CD14-positive monocyte (primary cell): ENCODE measurements at regions not wholly inside any gene's neighbourhood (a gene's known extent, or its start where the extent isn't known, plus 50 kb on each side); places are given as distances from the start of the nearest gene placed in this dataset.

Source experiments
- DNase-seq, 3 donors: peaks; one replicate each; pipeline ENCODE4 v3.0.0-alpha.2; 2011 to 2022
- H2AFZ ChIP-seq: 2 replicates; pipeline ENCODE4 v1.6.0; 2012; ENCODE audit warnings: mild to moderate bottlenecking, low read depth, low read length, inconsistent platforms; ENCODE audit not compliant: insufficient read depth, poor library complexity, severe bottlenecking
- H3K27ac ChIP-seq, 2 donors: 1 replicate in 1 of 2; 2 replicates in 1 of 2; pipeline ENCODE4 v1.5.1; 2012 to 2013; ENCODE audit warnings: low read length in 2 of 2, control low read depth in 1 of 2, inconsistent platforms in 1 of 2, low read depth in 1 of 2, mild to moderate bottlenecking in 1 of 2
- H3K27me3 ChIP-seq, 2 donors: one replicate each; pipeline versions ENCODE4 v1.6.0 to v1.6.1; 2011 to 2013; ENCODE audit warnings: low read length in 2 of 2; ENCODE audit not compliant: control insufficient read depth in 2 of 2, insufficient read depth in 2 of 2
- H3K36me3 ChIP-seq, 2 donors: replicated peaks in 1 of 2; 1 replicate in 1 of 2; 2 replicates in 1 of 2; pipeline versions ENCODE4 v1.5.1 to v1.6.1; 2012 to 2013; ENCODE audit warnings: low read length in 2 of 2, control low read depth in 1 of 2, inconsistent platforms in 1 of 2, mild to moderate bottlenecking in 1 of 2; ENCODE audit not compliant: insufficient read depth in 2 of 2, control insufficient read depth in 1 of 2
- H3K4me1 ChIP-seq, 2 donors: 1 replicate in 1 of 2; 2 replicates in 1 of 2; pipeline versions ENCODE4 v1.5.1 to v1.6.1; 2012 to 2013; ENCODE audit warnings: low read length in 2 of 2, control low read depth in 1 of 2, inconsistent platforms in 1 of 2, mild to moderate bottlenecking in 1 of 2, moderate library complexity in 1 of 2; ENCODE audit not compliant: insufficient read depth in 2 of 2, control insufficient read depth in 1 of 2
- H3K4me2 ChIP-seq: replicated peaks from 2 replicates; pipeline ENCODE3; 2012; ENCODE audit warnings: low read length, moderate library complexity, mild to moderate bottlenecking; ENCODE audit not compliant: poor library complexity, severe bottlenecking; ENCODE audit errors: extremely low read depth
- H3K4me3 ChIP-seq, 3 experiments: fragments of 200-600 bp in 1 of 3; sonication (generic) in 1 of 3; replicated peaks in 1 of 3; 1 replicate in 2 of 3; 2 replicates in 1 of 3; pipeline ENCODE4 v1.5.1; 2011 to 2013; ENCODE audit warnings: low read length in 3 of 3, mild to moderate bottlenecking in 3 of 3, control low read depth in 2 of 3, low read depth in 2 of 3, inconsistent platforms in 1 of 3, moderate library complexity in 1 of 3
- H3K79me2 ChIP-seq: 2 replicates; pipeline ENCODE4 v1.6.0; 2012; ENCODE audit warnings: mild to moderate bottlenecking, control low read depth, inconsistent platforms, low read length, moderate library complexity; ENCODE audit not compliant: insufficient read depth
- H3K9ac ChIP-seq: 2 replicates; pipeline ENCODE4 v1.6.0; 2017; ENCODE audit warnings: low read length, mild to moderate bottlenecking; ENCODE audit not compliant: insufficient read depth, poor library complexity, severe bottlenecking
- H3K9me3 ChIP-seq, 2 donors: replicated peaks in 1 of 2; 1 replicate in 1 of 2; 2 replicates in 1 of 2; pipeline versions ENCODE4 v1.5.1 to v1.6.1; 2012 to 2013; ENCODE audit warnings: low read length in 2 of 2, control low read depth in 1 of 2; ENCODE audit not compliant: control insufficient read depth in 1 of 2, insufficient read depth in 1 of 2
- H4K20me1 ChIP-seq: 2 replicates; pipeline ENCODE4 v1.6.0; 2012; ENCODE audit warnings: mild to moderate bottlenecking, low read length, control low read depth, moderate library complexity; ENCODE audit not compliant: insufficient read depth
- H3K27ac Mint-ChIP-seq, 7 donors: one replicate each; pipeline ENCODE4 v1.8.0; 2020; ENCODE audit warnings: mild to moderate bottlenecking in 7 of 7, mixed read lengths in 7 of 7, moderate library complexity in 6 of 7, inconsistent platforms in 2 of 7
- H3K27me3 Mint-ChIP-seq, 3 donors: one replicate each; pipeline ENCODE4 v1.8.0; 2021 to 2022; ENCODE audit warnings: low read depth in 3 of 3, mild to moderate bottlenecking in 3 of 3, mixed read lengths in 3 of 3, moderate library complexity in 3 of 3, inconsistent platforms in 1 of 3
- H3K36me3 Mint-ChIP-seq, 2 donors: one replicate each; pipeline ENCODE4 v1.8.0; 2020; ENCODE audit warnings: mixed read lengths in 2 of 2, inconsistent platforms in 1 of 2, mild to moderate bottlenecking in 1 of 2
- H3K4me1 Mint-ChIP-seq: one replicate; pipeline ENCODE4 v1.8.0; 2020; ENCODE audit warnings: mild to moderate bottlenecking, mixed read lengths
- H3K4me3 Mint-ChIP-seq, 2 donors: one replicate each; pipeline ENCODE4 v1.8.0; 2020; ENCODE audit warnings: mild to moderate bottlenecking in 2 of 2, mixed read lengths in 2 of 2, moderate library complexity in 1 of 2
- H3K9me3 Mint-ChIP-seq, 7 donors: one replicate each; pipeline ENCODE4 v1.8.0; 2020 to 2022; ENCODE audit warnings: mixed read lengths in 7 of 7, mild to moderate bottlenecking in 6 of 7, moderate library complexity in 6 of 7, inconsistent platforms in 2 of 7
- CTCF ChIP-seq: fragments of 200-600 bp; IDR thresholded peaks from one replicate; pipeline ENCODE4 v1.8.0; 2022; ENCODE audit warnings: antibody characterized with exemption, mild to moderate bottlenecking
- WGBS: methylation state at CpG from one replicate; pipeline ENCODE4 v1.1.5; 2013; ENCODE audit warnings: missing lambda C conversion rate; ENCODE audit not compliant: insufficient coverage; 5-methylcytosine and 5-hydroxymethylcytosine counted together
- intact Hi-C, 2 donors: fragments of 100-400 bp; cut with micrococcal nuclease; formaldehyde crosslinking; loops; one replicate each; pipeline versions ENCODE4 v1.15.0 to v1.15.1; 2023

DNA sequence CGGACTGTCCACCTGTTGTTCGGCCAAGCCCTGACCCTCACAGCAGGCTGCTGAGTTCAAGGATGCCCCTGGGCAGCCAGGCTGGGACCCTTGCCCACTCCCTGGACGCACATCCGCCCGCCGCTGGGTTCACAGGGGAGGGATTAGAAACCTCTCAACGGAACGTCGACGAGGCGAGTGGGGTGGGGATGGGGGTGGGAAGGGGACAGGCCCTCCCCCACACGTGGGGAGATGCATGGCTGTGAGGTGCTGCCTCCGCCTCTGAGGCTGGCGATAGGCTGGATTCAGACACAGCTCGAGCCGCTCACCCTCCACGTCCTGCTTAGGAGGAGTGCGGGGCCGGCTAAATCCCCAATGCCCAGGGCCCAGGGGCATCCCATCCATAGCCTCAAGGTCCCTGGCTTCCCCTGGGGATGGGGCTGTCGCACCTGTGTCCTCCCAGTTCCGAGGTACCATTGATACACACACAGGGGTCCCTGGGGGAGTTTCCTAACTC, 90.6 kb upstream of the BHLHE23 start:
- H3K27ac ChIP-seq: no peak overlapping the region
- intact Hi-C loops: no loop called here
- peaks cover 0 to 6% of the 10 kb centered on the region in 2 donors for H3K4me1 ChIP-seq
- no peak overlapping the region for H3K4me3 ChIP-seq
- Mint-ChIP-seq H3K4me1 (peaks cover 4% of the 10 kb centered on the region), H3K4me3 (no peak overlapping the region), H3K27me3 (peaks cover 11 to 23% (median 16%) of the 10 kb centered on the region in 3 donors), H3K36me3 (no peaks in the 10 kb centered on the region), H3K27ac (no peak overlapping the region), H3K9me3 (peaks cover 0 to 10% (median 3%) of the 10 kb centered on the region in 7 donors)
- no peak for DNase-seq
- H3K9me3 ChIP-seq: no peaks in the 10 kb centered on the region
- peaks cover 0 to 7% of the 10 kb centered on the region in 2 donors for H3K27me3 ChIP-seq
- no peak overlapping the region for H3K9ac ChIP-seq
- no peak overlapping the region for H2AFZ ChIP-seq
- no peak for TF ChIP-seq CTCF
- no peak overlapping the region for H3K4me2 ChIP-seq
- no peaks in the 10 kb centered on the region for H3K36me3 ChIP-seq
- no peaks in the 10 kb centered on the region for H3K79me2 ChIP-seq
- no peaks in the 10 kb centered on the region for H4K20me1 ChIP-seq
- WGBS: 84% methylated on average over 12 of the region's 21 CpGs

DNA sequence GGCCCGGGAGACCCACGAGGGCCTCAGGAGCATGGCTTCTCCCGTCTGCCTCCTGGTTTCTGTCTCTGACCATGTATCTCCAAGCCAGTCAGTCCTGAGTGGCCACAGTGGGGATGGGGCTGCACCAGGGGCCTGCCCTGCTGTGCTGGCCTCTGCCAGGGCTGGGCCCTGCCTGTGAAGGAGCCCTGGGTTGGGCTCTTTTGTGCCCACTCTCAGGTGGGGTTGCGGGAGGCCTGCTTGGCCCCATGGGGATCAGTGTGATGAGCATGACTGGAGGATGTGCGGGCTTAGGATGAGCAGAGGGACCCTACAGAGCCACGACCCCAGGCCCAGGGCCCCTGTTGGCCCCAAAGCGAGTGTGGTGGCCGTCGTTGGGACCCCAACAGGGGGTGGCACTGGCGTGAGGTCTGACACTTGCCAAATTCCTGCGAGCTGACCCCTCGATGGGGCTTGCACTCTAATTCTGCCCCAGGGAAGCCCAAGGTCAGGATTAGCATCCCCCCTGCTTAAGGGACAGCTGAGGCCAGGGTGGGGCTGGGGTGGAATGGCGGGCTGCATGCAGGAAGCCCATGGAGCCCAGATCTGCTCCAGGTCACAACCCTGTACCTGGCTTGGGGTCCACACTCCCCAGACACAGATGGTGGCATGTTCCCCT, 90.0 kb upstream of the BHLHE23 start:
- Histone ChIP-seq H3K36me3 (no peaks in the 10 kb centered on the region), H3K4me1 (peaks cover 0 to 2% of the 10 kb centered on the region in 2 donors), H3K9me3 (no peaks in the 10 kb centered on the region), H3K9ac (no peak overlapping the region), H3K27me3 (peaks cover 0 to 3% of the 10 kb centered on the region in 2 donors), H3K4me3 (no peak overlapping the region), H3K79me2 (no peaks in the 10 kb centered on the region), H3K4me2 (no peak overlapping the region), H4K20me1 (no peaks in the 10 kb centered on the region), H2AFZ (no peak overlapping the region), H3K27ac (no peak overlapping the region)
- peaks cover 7 to 17% (median 11%) of the 10 kb centered on the region in 3 donors for H3K27me3 Mint-ChIP-seq
- DNase-seq: no peak
- peaks cover 3% of the 10 kb centered on the region for H3K4me1 Mint-ChIP-seq
- intact Hi-C loops: no loop called here
- 80% methylated on average over 13 of the region's 13 CpGs for WGBS
- peaks cover 0 to 5% (median 0%) of the 10 kb centered on the region in 7 donors for H3K9me3 Mint-ChIP-seq
- no peak overlapping the region for H3K27ac Mint-ChIP-seq
- no peak overlapping the region for H3K4me3 Mint-ChIP-seq
- no peaks in the 10 kb centered on the region for H3K36me3 Mint-ChIP-seq
- TF ChIP-seq CTCF: no peak
